ENCODE measurements at regions not wholly inside any gene's neighbourhood (a gene's known extent, or its start where the extent isn't known, plus 50 kb on each side); places are given as distances from the start of the nearest gene placed in this dataset.

DNA sequence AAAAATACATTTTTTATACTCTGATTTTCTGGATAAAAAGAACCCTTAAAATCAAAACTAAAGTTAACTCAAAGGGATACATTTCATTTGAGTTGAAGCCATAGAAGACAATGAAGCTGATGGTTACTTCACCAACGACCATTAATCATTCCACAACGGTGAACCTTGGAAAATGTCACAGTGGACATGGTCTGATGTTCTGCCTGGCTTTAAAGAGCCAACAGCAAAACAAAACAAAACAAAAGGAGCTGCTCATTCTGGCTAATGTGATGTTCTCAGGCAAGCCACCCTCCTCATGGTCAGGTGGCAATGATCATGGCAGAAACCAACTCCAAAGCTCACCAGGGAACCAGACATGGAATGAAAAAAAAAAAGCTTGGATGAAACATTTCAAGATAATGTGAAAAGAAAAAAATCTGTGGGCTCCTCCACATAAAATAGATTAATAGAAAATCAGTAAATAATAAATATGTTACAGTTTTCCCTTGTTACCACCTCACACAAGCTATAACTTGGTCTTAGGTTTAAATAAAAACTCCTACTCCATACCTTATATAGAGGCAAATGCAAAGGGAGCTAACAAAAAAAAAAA lies 90.1 kb upstream of the SERTAD2 start:
- H3K27me3 ChIP-seq (ENCODE audit: control insufficient read depth in 2 of 2, insufficient read depth in 2 of 2, low read length in 2 of 2) = no peaks in the 10 kb centered on the region
- no peak for TF ChIP-seq JUN (IDR thresholded peaks at IDR 0.05; ENCODE audit: borderline replicate concordance, insufficient read depth, insufficient read length, low read depth)
- TF ChIP-seq, protein P1, sequence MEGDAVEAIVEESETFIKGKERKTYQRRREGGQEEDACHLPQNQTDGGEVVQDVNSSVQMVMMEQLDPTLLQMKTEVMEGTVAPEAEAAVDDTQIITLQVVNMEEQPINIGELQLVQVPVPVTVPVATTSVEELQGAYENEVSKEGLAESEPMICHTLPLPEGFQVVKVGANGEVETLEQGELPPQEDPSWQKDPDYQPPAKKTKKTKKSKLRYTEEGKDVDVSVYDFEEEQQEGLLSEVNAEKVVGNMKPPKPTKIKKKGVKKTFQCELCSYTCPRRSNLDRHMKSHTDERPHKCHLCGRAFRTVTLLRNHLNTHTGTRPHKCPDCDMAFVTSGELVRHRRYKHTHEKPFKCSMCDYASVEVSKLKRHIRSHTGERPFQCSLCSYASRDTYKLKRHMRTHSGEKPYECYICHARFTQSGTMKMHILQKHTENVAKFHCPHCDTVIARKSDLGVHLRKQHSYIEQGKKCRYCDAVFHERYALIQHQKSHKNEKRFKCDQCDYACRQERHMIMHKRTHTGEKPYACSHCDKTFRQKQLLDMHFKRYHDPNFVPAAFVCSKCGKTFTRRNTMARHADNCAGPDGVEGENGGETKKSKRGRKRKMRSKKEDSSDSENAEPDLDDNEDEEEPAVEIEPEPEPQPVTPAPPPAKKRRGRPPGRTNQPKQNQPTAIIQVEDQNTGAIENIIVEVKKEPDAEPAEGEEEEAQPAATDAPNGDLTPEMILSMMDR (IDR thresholded peaks at IDR 0.05; ENCODE audit: extremely low read depth in 1 of 2, insufficient read depth in 1 of 2, low read depth in 1 of 2, low read length in 2 of 2) = no peak
- no peak for TF ChIP-seq POLR2AphosphoS5 (IDR thresholded peaks at IDR 0.05; ENCODE audit: insufficient read depth, low read depth, low read length)
- TF ChIP-seq POLR2A (IDR thresholded peaks at IDR 0.05; ENCODE audit: low read depth, low read length) = no peak
- no peak for TF ChIP-seq GATA2 (IDR thresholded peaks at IDR 0.05; ENCODE audit: insufficient read depth, insufficient read length, low read depth, low read length)
- TF ChIP-seq EZH2 (IDR thresholded peaks at IDR 0.05; ENCODE audit: borderline replicate concordance, low read depth, low read length, severe bottlenecking) = no peak
- TF ChIP-seq FOS (IDR thresholded peaks at IDR 0.05; ENCODE audit: borderline replicate concordance, insufficient read depth, low read length) = no peak
- TF ChIP-seq, protein P2, sequence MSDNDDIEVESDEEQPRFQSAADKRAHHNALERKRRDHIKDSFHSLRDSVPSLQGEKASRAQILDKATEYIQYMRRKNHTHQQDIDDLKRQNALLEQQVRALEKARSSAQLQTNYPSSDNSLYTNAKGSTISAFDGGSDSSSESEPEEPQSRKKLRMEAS (IDR thresholded peaks at IDR 0.05; ENCODE audit: insufficient read depth, insufficient read length) = no peak
- TF ChIP-seq MYC (IDR thresholded peaks at IDR 0.05; ENCODE audit: low read depth, low read length) = no peak
- intact Hi-C loops (cut with micrococcal nuclease) (no loop called here), dilution Hi-C loops (cut with MboI; ENCODE audit: extremely low pct_ligation_motif_present, low sequenced_read_pairs) (no loop called here)
- no peaks in the 10 kb centered on the region for H3K36me3 ChIP-seq (ENCODE audit: control insufficient read depth in 2 of 2, extremely low read depth in 1 of 2, insufficient read depth in 2 of 2, low read length in 2 of 2)
- H2AFZ ChIP-seq (ENCODE audit: low read depth, low read length) = no peak overlapping the region
- POLR2A ChIA-PET = no interaction called here
- DNase-seq (ENCODE audit: low read depth, low spot score) = no peak
- no peak for FAIRE-seq
- H3K79me2 ChIP-seq (ENCODE audit: control insufficient read depth, insufficient read depth, low read length) = peaks cover 2% of the 10 kb centered on the region
- H3K9me1 ChIP-seq (replicated peaks; ENCODE audit: control insufficient read depth, extremely low read depth, insufficient read depth, low read length) = no peaks in the 10 kb centered on the region
- no peak overlapping the region for H3K9ac ChIP-seq (replicated peaks; ENCODE audit: extremely low read depth, insufficient read depth, low read length)
- H3K4me1 ChIP-seq (ENCODE audit: control insufficient read depth, extremely low read depth, insufficient read depth, low read length) = peaks cover 6% of the 10 kb centered on the region
- CTCF ChIA-PET = interaction anchor here (0.8 to 3.5 kb wide), 7 partner anchors 12 to 116 kb away, joined by 3 to 18 read pairs (median 3); partner anchors contain the start of gene SERTAD2
- no TSS peak for BruUV-seq (replicated peaks)
- no peaks in the 10 kb centered on the region for H3K9me3 ChIP-seq (replicated peaks; ENCODE audit: control insufficient read depth, insufficient read depth, low read length)
- H4K20me1 ChIP-seq (replicated peaks; ENCODE audit: control insufficient read depth, extremely low read depth, insufficient read depth, low read length) = no peaks in the 10 kb centered on the region
- no peak overlapping the region for H3K4me2 ChIP-seq (ENCODE audit: insufficient read depth, low read length)
- H3K27ac ChIP-seq (ENCODE audit: insufficient read depth, low read depth, low read length) = no peak overlapping the region
- no peak overlapping the region for H3K4me3 ChIP-seq (replicated peaks in 1 of 3; ENCODE audit: insufficient read depth in 1 of 3, low read depth in 1 of 3, low read length in 3 of 3)

Measured in endothelial cell of umbilical vein (primary cell).